GM08714 (cell line): ENCODE measurements at regions not wholly inside any gene's neighbourhood (a gene's known extent, or its start where the extent isn't known, plus 50 kb on each side); places are given as distances from the start of the nearest gene placed in this dataset.

Source experiments
- H3K4me3 ChIP-seq: fragments of 200-500 bp; sonication (Bioruptor generic); 2 replicates; pipeline ENCODE4 v1.5.1; 2014; ENCODE audit warnings: mild to moderate bottlenecking, low read length, inconsistent platforms
- ZNF274 ChIP-seq: IDR thresholded peaks from 2 replicates; pipeline ENCODE4 v1.6.1; 2012; ENCODE audit warnings: mild to moderate bottlenecking, low read depth, low read length

DNA sequence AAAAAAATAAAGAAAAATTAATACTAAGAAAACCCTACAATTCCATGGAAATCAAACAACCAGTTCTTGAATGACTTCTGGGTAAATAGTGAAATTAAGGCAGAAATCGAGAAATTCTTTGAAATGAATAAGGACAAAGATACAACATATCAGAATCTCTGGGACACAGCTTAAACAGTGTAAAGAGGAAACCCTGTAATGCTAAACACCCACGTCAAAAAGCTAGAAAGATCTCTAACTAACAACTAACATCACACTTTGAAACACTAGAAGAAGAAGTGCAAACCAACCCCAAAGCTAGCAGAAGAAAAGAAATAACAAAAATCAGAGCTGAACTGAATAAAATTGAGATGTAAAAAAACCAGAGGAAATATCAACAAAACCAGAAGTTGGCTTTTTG lies 114.6 kb upstream of the CD180 start:
- H3K4me3 ChIP-seq = no peak overlapping the region
- no peak for TF ChIP-seq ZNF274

DNA sequence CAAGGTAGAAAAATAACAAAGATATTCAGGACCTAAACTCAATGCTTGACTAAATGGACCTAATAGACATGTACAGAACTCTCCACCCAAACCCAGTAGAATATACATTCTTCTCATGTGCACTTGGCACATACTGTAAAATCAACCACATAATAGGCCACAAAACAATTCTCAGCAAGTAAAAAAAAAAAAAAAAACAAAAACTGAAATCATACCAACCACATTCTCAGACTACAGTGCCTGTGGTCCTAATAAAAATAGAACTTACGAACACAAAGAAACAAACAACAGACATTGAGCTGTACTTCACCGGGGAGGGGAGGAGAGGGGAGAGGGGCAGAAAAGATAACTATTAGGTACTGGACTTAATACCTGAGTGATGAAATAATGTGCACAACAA lies 114.1 kb upstream of the CD180 start:
- no peak overlapping the region for H3K4me3 ChIP-seq
- no peak for TF ChIP-seq ZNF274

GRCh38 chr5:67310169-67310568 lies 113.6 kb upstream of the CD180 start:
- H3K4me3 ChIP-seq = no peak overlapping the region
- no peak for TF ChIP-seq ZNF274

GRCh38 chr5:67308988-67309688 lies 112.5 kb upstream of the CD180 start:
- H3K4me3 ChIP-seq = no peak overlapping the region
- TF ChIP-seq ZNF274 = no peak

DNA sequence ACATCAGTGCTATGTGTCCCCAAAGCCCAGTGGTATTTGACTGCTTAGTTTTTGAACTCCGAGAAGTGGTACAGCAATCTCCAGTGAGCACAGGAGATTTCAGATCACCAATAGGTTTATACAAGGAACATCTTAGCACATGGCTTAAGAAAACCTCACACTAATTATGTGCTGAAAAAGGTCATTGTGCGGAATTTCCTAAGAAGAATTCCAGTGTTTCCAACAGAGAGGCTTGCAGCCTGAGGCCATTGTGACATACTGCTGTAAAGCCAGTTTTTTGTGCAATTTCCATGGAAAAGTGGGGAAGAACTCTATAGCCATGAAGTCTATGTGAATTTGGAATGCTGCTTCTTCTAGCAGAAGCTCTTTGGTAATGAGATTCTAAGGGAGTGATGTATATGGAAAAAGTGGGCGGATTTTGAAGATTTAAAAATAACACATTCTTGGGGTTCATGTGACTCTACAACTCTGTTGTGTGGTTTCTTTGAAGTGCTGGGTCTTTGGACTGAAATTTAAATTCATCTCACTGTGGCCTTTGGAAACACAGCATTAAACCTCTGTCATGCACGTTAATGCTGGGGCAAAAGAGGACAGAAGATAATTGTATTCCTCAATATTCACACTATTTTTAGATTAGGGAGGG lies 110.5 kb upstream of the CD180 start:
- no peak for TF ChIP-seq ZNF274
- no peak overlapping the region for H3K4me3 ChIP-seq

DNA sequence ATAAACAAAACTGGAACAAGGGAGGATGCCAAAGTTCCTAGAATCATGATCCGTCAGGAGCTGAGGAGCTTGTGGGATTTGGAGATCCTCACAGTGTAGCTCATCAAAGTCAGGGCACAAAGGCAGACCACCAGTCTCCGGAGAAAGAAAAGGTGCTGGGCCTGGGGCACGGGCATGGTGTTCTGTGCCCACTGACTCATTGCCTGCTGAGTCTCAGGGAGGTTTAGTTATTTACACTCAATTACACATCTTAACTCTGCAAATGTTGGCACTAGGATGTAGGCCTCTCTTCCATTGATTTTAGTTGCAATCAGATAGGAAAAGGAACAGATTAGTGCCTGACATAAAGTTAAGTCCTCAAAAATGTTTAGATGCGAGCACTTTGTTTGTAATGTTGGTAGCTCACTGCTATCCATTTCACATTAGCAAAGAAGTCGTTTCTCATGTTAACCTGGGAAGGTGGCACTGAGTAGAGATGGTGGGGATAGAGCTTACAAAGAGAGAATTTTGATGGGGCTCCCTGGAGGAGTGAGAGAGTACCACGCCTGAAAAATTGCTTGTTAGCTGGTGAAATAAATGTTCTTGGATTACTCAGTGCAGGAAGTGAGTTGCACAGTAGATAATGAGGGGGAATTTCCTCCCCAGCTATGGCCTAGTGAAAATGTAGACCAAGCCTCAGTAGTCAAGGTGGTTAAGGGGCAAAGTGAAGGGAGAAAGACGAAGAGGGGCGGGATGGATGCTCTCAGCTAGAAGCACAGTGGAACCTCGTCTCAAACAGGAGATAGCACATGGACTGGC lies 109.5 kb upstream of the CD180 start:
- no peak overlapping the region for H3K4me3 ChIP-seq
- no peak for TF ChIP-seq ZNF274

- no peak overlapping the region for H3K4me3 ChIP-seq
- TF ChIP-seq ZNF274 = no peak
These were observed 108.8 kb upstream of the CD180 start for GRCh38 chr5:67305401-67305800.

- TF ChIP-seq ZNF274 = no peak
- H3K4me3 ChIP-seq = no peak overlapping the region
These were observed 106.8 kb upstream of the CD180 start for GRCh38 chr5:67303356-67303755.

DNA sequence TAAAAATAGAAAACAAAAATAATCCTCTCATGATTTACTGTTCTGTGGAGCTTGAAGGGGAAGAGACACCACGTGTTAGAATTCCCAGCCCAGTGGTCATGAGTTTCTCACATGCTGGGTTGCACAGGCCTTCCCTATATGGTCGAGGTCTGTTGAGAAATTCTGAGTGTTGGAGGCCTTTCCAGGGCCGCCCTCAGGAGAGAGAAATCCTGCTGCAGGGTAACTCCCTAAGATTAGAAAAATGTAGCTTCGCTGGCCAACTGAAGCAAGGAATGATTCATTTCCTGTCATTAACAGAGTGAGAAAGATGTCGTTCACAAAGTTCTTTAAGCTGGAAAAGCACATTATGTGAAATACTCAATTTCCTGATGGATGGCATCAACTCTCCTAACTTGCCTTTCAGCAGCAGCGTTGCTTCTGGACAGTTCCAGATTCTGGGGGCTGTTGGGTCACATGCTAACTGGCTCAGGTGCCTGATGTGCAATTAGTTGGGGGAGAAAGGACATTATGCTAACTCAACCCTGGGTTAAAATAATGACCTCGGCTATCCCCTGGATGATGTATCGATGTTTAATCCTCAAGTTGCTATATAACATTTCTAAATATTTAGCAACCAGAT lies 104.8 kb upstream of the CD180 start:
- H3K4me3 ChIP-seq = no peak overlapping the region
- TF ChIP-seq ZNF274 = no peak

GRCh38 chr5:67300326-67300725 lies 103.7 kb upstream of the CD180 start:
- no peak overlapping the region for H3K4me3 ChIP-seq
- TF ChIP-seq ZNF274 = no peak

- H3K4me3 ChIP-seq = no peak overlapping the region
- no peak for TF ChIP-seq ZNF274
These were observed 102.7 kb upstream of the CD180 start for GRCh38 chr5:67299231-67299735.

DNA sequence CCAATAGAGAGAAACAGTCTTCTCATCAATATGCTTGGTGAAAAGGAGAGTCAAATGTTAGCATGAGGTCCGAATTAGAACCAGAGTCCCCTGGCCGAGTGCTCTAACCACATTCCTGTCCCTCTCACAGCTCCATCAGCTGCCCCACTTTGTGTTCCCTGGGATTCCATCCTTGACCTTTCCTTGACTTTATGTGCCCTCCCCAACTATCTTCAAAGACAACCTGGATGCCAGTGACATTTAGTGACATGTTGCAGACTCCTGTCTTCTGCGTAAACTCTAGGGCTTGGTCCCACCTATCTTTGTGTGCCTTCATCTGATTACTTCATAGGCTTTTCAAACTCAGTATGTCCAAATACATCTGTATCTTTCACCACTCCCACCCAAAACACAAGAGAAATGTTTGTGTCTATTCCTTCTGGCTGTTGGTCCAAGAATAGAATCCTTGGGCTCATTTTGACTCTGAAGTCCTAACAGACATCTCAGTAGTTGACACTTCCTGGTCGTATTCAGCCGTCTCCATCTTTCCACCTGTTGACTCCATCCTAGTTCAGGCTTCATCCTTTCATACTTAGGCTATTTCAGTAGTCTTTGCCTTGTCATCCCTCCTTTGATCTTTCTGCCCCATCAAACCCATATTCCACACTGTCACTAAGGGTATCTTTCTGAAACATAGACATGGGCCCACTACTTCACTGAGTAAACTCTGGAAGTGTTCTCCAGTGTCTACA lies 101.4 kb upstream of the CD180 start:
- H3K4me3 ChIP-seq = no peak overlapping the region
- no peak for TF ChIP-seq ZNF274

DNA sequence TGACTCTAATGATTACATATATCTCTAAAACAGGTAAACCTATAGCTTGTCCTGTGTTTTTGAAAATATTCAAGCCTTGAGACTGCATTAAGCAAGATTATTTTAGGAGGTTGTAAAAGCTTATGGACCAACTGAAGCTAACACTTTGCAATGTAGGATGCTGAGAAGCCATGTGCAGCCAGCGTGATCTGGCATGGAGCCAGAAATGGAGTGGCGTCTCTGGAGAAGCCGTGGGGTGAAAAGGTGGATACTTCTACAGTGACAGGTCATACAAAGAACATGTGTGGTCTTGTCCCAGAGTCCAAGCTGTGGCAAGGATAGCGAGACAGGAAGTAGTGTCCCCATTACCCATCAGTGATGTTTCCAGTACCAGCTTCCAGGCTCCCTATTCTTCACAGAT lies 100.8 kb upstream of the CD180 start:
- no peak overlapping the region for H3K4me3 ChIP-seq
- no peak for TF ChIP-seq ZNF274

DNA sequence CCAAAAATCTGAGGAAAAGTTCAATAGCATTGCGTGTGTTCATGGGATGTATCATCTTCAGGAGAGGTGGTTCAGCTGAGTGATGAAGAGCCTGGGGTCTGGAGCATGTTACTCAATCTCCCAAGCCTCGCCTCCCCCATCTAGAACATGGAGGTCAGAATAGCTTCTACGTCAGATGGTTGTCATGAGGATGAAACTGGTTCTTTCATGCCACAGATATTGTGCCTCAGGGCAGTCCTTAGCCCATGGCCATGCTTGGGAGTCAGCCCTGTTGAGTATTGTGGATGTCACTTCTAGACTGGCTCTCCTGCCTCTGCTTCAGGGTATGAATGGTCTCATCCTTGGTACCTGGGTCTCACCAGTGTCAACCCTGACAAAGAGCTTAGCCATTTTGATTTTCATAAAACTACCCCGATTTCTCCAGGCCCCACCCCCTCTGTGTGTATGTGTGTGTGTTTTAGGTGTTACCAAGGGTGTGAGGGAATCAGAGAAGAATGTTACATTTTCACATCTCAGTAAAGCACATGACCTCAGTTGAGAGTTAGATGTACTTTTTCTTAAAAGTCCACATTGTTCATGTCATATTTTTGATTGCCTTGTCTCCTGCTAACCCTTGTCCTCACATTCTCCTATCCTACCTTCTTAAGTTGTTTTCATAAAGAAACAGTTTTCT lies 97.8 kb upstream of the CD180 start:
- TF ChIP-seq ZNF274 = no peak

More for the DNA sequence above, 97.8 kb upstream of the CD180 start:
- H3K4me3 ChIP-seq = no peak overlapping the region
